B cell (primary cell): ENCODE measurements at regions not wholly inside any gene's neighbourhood (a gene's known extent, or its start where the extent isn't known, plus 50 kb on each side); places are given as distances from the start of the nearest gene placed in this dataset.

ENCODE experiments used
- CTCF ChIP-seq: fragments of 200-600 bp; IDR thresholded peaks from one replicate; pipeline ENCODE4 v1.8.0; 2022; ENCODE audit warnings: antibody characterized with exemption, mild to moderate bottlenecking
- EZH2 ChIP-seq: IDR thresholded peaks from 2 replicates; pipeline ENCODE4 v1.6.1; 2012; ENCODE audit warnings: borderline replicate concordance, low read depth, mild to moderate bottlenecking, moderate library complexity, low read length; ENCODE audit not compliant: insufficient read depth, poor library complexity, severe bottlenecking

GRCh38 chr3:26350853-26351252 is 271.7 kb upstream of the LRRC3B start:
- TF ChIP-seq EZH2: no peak
- TF ChIP-seq CTCF: no peak
